ENCODE measurements at regions not wholly inside any gene's neighbourhood (a gene's known extent, or its start where the extent isn't known, plus 50 kb on each side); places are given as distances from the start of the nearest gene placed in this dataset.
"Not testable (repeated sequence)": the region's sequence is repeated elsewhere in the genome, so short reads cannot be mapped to it uniquely, and the experiment has no call there.

- H3K27me3 ChIP-seq (ENCODE audit: control insufficient read depth, insufficient read depth, low read length), result no peaks in the 10 kb centered on the region
- FAIRE-seq, result no peak
- DNase-seq (ENCODE audit: low read depth), result no peak
- TF ChIP-seq, protein P1, sequence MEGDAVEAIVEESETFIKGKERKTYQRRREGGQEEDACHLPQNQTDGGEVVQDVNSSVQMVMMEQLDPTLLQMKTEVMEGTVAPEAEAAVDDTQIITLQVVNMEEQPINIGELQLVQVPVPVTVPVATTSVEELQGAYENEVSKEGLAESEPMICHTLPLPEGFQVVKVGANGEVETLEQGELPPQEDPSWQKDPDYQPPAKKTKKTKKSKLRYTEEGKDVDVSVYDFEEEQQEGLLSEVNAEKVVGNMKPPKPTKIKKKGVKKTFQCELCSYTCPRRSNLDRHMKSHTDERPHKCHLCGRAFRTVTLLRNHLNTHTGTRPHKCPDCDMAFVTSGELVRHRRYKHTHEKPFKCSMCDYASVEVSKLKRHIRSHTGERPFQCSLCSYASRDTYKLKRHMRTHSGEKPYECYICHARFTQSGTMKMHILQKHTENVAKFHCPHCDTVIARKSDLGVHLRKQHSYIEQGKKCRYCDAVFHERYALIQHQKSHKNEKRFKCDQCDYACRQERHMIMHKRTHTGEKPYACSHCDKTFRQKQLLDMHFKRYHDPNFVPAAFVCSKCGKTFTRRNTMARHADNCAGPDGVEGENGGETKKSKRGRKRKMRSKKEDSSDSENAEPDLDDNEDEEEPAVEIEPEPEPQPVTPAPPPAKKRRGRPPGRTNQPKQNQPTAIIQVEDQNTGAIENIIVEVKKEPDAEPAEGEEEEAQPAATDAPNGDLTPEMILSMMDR (IDR thresholded peaks at IDR 0.05; ENCODE audit: insufficient read depth, low read length, severe bottlenecking), result no peak
- no peak overlapping the region for H3K4me3 ChIP-seq (ENCODE audit: low read depth, low read length)
- H3K36me3 ChIP-seq (ENCODE audit: control insufficient read depth, insufficient read depth, low read length), result no peaks in the 10 kb centered on the region
Measured at GRCh38 chr12:131443019-131444000, 267.6 kb upstream of the SFSWAP start.

- FAIRE-seq, result no peak
- Histone ChIP-seq H3K36me3 (ENCODE audit: control insufficient read depth, insufficient read depth, low read length) (no peaks in the 10 kb centered on the region), H3K27me3 (ENCODE audit: control insufficient read depth, insufficient read depth, low read length) (no peaks in the 10 kb centered on the region), H3K4me3 (ENCODE audit: low read depth, low read length) (no peak overlapping the region)
- TF ChIP-seq, protein P1 (IDR thresholded peaks at IDR 0.05; ENCODE audit: insufficient read depth, low read length, severe bottlenecking), result no peak
- no peak for DNase-seq (ENCODE audit: low read depth)
Measured at GRCh38 chr12:131444220-131445164, 266.4 kb upstream of the SFSWAP start.

DNA sequence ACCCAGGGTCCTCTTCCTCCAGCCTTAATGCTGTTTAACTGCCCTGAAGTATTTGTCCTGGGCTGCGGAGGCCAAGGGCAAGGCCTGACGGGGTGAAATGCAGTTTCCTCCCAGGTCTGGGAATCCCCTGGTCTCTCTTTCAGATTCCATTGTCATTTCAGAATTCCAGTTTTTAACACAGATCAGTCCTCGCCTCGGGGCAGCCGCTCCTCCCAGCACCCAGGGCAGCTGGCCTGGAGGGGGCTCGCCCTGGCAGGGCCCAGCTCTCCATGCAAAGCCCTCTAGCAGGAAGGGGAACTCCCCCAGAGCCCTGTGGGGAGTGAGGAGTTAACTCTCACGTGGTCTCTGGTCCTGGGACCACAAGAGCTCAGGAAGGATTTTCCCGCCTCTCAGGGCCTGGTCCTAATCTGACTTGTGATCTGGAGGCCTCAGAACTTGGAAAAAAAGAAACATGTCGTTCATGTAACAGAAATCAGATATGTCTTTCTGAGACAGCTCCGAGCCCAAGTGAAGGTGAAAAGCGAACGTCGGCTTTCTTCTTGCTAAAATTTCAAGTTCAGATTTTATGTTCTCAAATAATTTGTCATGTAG, 265.6 kb upstream of the SFSWAP start:
- no peak for FAIRE-seq
- TF ChIP-seq, protein P1 (IDR thresholded peaks at IDR 0.05; ENCODE audit: insufficient read depth, low read length, severe bottlenecking), result no peak
- H3K27me3 ChIP-seq (ENCODE audit: control insufficient read depth, insufficient read depth, low read length), result no peaks in the 10 kb centered on the region
- H3K4me3 ChIP-seq (ENCODE audit: low read depth, low read length), result no peak overlapping the region
- H3K36me3 ChIP-seq (ENCODE audit: control insufficient read depth, insufficient read depth, low read length), result no peaks in the 10 kb centered on the region
- DNase-seq (ENCODE audit: low read depth), result no peak

DNA sequence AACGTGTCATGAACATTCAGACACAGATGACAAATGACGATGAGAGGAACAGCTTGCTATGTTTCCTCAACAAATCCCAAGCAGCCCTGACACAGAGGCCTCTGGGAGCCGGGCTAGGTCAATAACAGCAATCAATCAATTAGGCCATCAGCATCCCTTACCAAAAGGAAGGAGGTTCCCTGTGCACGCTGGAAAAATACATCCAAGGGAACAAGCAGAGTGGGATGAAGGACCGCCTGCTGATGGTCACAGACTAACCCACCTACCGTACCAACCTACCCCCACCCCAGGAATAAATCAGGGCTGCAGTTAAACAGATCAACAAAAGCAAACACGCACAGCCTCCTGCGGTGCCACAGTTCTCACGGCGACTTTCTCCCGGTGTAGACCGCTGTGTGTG, 265.1 kb upstream of the SFSWAP start:
- DNase-seq (ENCODE audit: low read depth) (no peak), FAIRE-seq (no peak)
- Histone ChIP-seq H3K36me3 (ENCODE audit: control insufficient read depth, insufficient read depth, low read length) (no peaks in the 10 kb centered on the region), H3K4me3 (ENCODE audit: low read depth, low read length) (no peak overlapping the region), H3K27me3 (ENCODE audit: control insufficient read depth, insufficient read depth, low read length) (no peaks in the 10 kb centered on the region)
- TF ChIP-seq, protein P1 (IDR thresholded peaks at IDR 0.05; ENCODE audit: insufficient read depth, low read length, severe bottlenecking), result no peak

- H3K27me3 ChIP-seq (ENCODE audit: control insufficient read depth, insufficient read depth, low read length); H3K36me3 ChIP-seq (ENCODE audit: control insufficient read depth, insufficient read depth, low read length); DNase-seq (ENCODE audit: low read depth); H3K4me3 ChIP-seq (ENCODE audit: low read depth, low read length); FAIRE-seq: not testable (repeated sequence)
Measured at GRCh38 chr12:131447636-131448035, 263.3 kb upstream of the SFSWAP start.
